DMS53 treated with DMSO at 0.1 percent for 48 hours (cell line): ENCODE measurements at regions not wholly inside any gene's neighbourhood (a gene's known extent, or its start where the extent isn't known, plus 50 kb on each side); places are given as distances from the start of the nearest gene placed in this dataset.

Experiments
- DNase-seq: peaks from one replicate; lab custom pipeline; 2025; ENCODE audit not compliant: unreplicated experiment; lab: John Stamatoyannopoulos, UW

DNA sequence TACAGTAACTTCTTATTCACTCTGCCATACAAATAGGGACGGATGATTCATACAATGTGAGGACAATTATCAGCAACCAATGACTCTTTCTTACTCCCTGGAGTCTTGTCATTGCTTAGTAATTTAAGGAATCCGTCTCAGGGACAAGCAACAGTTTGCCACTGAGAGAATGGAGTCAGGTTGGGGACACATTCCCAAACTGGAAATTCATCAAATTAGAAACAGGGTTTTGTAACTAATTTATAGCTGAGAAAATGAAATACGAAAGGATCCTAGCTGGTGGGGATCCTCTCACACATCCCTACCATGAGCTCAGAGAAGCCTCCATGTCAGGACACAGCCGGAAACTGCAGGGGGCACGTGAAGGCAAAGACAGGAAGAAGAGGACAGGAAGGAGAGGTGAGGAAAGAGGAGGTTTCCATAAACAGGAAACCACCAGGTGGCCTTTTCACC, 50.4 kb upstream of the KDR start:
- DNase-seq, result no peak

DNA sequence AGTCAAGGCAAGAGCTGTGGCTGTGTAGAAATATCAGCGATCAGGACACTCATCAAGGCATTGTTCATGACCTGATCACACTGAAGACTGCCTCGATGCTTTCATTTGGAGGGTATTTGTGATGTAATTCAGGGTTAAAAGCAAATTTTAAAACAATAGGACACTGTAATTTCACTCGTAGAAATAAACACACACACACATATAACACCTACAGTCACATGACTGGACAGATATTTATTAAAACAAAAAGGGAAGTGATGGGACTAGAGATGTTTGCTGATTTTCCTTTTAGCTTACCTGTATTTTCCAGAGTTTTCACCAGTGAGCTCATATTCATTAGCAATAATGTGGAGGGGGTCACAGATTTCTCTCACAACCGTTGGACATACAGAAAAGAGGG, 51.1 kb upstream of the KDR start:
- DNase-seq, result no peak

DNA sequence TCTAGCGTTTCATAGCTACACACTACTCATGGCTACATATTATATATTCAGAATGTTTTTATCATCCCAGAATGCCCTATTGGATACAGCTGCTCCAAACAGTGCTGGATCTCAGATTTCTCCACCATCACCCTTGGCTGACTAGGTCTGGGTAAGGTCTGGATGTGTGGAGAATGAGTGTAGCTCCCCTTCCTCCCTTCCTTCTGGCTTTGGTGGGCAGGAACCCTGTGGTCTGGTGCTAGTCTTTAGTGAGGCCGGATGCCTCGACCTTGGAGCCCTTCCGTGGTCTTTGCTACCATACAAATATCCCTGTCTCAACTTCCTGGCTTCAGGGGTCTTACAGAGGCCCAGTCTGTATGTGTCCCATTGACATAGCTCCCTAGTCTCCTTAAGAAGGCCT, 52.1 kb upstream of the KDR start:
- DNase-seq, result no peak

DNA sequence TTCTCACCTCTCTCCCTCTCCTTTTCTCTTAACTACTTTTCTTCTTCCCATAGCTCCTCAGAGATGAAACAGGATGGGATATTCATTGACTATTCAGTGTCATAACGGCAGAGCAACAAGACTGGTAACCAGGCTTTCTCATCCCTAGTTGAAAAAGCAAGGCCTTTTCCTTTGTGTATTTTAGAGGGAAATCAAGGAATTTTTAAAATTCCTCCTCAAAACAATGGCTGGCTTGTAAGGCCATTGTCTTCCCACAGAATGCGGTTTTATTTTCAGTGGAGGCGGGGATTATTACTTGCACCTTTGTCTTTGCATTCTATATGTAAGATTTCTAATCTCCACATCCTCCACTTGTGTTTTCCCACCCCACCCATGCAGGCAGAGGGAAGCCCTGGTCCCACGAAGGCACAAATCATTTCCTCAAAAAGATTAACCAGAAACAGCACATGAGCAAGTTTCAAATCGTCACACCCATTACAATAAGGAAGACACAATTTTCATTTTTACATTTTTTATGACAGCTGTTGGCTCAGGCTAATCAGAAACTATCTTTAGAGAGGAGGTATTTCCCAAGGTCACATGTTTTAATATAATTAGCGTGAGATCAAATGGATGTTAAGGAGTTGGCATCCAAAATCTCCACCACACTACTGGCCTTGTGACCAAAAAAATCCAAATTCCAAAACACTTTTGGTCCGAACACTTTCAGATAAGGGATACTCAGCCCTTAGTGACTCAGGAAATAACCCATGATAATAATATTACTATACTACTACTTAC, 53.0 kb upstream of the KDR start:
- no peak for DNase-seq

DNA sequence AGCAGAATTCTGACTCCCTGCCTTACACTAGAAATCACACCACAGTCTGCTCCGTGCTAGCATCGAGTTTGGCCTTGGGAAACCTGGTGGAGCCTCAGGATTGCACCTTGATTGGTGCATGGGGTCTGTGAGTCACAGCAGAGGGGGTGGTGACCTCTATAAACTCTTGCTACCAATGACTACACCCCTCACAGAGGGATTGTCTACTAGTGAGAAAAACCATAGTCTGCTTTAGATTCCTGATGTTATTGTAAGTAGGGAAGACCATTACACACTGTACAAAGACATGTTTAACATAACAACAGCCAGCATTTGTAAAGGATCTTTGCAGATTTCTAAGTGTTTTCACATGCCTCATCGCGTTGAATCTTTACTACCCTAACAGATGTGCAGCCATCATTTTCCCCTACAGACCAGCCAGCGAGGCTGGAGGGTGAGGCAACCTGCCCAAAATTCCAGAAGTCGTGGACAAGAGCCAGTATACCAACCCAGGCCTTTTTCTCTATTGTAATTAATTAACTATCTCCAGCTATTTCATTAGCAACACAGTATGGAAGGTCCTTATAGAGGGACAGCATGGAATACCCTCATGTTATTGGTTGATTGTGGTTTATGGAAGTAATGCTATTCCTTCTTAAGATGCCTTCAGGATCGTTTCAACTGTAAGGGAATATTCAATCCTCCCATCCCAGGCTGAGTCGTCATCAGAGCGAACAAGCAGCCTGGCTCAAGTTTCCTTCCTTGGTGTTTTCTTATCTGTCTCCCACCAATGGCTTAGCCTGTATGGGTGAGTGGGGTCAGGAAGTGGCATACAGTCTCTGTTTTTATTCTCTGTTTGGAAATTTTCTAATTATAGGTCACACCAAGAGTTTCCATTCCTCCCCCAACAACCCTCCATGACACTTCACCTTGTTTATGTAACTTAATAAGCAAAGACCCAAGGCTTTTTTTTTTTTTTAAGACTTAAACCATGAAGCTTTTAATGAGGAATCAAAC, 55.9 kb upstream of the KDR start:
- DNase-seq, result no peak

DNA sequence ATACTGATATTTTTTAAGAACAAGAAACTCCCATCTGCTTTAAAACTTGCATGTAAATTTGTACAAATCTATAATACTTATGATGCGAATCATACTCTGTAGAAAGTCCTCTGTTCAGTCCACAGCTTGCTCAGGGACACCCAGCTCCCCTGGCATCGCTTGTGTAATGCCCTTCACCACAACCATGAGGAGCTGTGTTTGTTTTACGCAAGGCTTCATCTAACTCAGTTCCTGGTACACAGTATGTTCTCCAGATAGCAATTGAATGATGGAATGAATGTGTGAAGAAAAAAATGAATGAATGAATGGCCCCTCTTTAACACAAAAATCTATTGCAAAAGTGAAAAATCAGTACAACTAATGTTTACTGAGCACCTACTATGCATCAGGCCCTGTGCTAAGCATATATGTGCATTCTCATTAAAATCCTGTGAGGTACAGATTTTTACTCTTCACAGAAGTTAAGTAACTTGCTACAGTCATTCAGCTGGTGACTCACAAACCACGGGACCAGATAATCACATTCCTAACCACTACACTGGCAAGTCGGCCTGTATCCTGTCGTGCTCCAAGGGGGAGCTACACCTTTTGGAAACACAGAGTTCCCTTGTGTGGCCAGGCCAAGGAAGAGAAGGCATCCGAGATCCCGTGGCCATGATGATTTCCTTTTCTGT, 58.7 kb upstream of the KDR start:
- DNase-seq, result no peak

DNA sequence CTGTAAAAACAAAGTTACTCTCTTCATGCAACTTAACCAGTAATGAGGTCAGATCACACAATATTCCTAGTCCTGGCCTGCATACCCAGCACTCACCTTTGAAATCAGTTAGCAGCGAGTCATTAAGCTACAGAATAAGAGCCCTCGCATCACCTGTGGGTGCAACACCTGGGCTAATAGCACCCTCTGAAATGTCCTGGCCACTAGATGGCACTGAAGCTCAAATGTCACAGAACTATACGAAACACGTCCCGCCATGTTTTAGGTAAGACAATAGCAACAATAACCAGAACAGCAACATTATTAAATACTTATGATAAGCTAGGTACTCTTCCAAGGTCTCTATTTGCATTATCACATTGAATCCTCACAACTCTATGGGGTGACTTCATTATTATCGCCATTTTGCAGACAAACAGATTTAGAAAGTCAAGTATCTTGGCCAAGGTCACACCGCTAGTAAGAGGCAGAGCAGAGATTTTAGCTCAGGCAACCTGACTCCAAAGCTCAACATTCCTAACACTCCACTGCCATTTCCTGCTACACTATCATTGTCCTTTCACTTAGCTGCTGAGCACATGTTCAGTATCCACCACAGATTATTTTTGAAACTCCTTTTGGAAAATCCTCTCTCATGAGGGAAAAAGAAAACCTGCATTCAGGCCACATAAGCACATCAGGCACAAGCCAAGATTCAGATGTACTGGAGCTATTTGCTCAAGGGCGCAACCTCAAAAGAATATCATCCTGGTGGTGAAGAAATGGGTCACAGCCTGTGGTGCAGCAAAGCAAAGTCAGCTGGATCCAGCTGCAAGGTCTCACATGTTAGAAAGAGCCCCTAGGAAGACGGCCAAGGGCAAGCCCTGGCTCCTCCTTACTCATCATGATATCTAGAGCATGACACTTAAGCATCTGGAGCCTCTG, 59.5 kb upstream of the KDR start:
- peak; percentile 71 for DNase-seq

DNA sequence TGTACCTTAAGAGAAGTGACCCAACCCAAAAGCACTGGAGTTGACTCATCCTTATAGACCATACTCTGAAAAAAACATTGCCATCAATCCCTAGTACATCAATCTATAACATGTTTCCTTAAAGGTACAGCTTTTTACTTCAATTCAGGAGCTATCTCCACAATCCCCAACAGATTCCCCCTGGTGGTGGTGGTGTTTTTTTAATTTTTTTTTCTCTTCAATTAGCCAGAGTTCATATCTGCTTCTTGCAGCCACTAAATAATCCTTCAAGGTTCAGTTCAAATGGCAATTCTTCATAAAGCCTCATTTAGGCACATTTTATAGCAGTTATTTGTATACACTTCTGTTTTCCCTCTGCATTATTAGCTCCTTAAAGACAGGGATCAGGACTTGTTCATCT, 60.7 kb upstream of the KDR start:
- no peak for DNase-seq

DNA sequence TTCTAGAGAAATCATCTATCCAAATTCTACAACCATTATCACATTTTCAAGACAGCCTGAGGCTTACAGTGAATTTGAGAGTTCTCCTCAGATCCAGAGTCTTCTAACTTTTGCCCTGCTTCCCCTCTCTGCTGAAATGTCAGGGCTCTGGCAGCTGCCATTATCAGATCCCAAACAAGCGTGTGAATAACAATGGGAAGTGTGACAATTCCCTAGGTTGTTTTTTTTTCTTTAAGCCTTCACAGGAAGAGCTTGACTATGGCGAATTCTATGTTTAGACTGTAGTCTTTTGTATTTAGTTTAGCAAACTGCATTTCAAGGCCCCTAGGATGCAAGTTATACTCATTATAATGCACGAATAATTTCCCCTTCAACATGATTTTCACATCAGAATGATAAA, 61.3 kb upstream of the KDR start:
- DNase-seq, result no peak

DNA sequence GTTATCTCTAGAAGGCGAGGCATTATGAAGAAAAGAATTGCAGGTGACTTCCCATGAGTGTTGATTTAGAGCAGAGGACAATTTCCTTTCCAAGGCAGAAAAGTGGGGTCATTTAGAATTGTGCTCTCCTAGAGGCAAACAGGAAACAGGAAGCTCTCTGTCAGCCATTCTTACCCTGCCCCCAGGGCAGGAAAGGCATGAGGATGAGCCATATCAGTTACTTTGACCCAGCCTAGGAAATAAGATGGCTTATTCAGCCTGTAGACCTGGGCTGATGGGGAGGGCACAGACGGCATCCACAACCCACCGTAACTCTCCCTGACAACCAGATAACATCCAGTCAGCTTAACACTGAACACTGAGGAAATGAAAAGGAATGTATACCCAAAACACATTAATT, 88.8 kb upstream of the KDR start:
- DNase-seq, result peak; percentile 36

DNA sequence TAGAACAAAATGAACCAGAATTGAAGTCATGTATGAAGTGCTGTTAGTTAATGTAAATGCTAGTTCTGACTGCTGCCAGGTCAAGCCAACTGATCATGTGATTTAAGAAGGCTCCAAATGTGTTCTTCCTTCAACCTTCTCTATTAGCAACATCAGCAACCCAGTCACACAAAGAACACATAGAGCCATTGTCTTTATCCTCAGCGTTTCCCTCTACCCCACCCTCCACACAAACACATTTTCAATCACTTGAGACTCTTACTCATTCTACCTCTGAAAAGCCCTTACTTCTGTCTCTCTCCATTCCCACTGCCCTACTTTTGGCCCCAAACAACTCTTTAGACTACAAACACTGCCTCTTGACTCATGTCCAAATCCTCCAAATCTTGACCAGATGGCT, 89.7 kb upstream of the KDR start:
- peak; percentile 5 for DNase-seq

DNA sequence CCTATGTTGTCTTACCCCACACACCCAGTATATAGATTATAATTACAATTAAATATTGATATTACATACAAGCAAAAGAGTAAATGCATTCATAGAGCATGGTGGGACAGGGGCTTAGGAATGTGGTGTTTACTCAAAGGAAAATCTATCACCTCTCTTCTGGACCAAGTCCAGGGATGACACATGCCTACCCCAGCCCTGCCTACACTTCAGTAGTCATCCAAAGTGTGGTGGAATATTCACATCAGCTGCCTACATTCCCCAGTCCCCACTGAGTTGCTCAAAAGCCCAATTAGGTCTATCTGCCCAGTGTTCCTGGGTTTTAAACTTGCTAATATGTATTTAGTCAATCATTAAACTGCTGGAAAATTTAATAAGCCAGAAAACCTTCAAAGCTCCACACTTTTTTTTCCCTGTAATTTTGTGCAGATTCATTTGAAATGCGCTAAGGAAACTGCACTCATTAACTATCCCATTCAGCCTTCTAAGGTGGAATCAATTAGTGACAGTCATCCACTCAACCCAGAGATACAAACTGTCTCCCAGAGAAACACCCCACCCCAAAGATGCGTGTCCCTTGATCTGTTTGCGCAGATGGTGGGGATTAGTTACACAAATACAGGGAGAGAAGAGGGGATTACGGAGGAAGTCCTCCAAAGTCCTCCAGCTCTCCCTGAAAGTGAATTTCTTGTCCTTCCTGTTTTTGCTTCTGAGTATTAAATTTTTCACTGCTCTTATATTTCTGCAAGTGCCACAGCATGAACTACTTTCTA, 91.7 kb upstream of the KDR start:
- peak; percentile 89 for DNase-seq

DNA sequence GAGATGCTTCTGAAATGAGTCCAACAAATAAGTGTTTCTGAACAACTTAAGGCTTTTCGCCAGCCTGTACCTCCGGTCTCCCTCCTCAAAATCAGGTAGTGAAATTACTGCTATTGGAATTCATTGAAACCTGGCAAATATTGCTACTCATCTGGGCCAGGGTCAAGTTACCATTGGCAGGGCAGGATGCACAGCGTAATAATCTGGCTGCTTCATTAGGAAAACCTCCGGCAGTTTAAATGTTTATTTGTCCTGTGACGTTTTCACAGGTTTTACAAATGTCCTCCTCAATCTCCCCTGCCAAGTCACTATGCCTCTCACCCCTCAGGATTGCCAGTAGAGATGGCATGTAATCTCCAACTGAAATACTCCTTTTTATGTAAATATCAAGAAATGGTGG, 92.6 kb upstream of the KDR start:
- DNase-seq, result peak; percentile 38

DNA sequence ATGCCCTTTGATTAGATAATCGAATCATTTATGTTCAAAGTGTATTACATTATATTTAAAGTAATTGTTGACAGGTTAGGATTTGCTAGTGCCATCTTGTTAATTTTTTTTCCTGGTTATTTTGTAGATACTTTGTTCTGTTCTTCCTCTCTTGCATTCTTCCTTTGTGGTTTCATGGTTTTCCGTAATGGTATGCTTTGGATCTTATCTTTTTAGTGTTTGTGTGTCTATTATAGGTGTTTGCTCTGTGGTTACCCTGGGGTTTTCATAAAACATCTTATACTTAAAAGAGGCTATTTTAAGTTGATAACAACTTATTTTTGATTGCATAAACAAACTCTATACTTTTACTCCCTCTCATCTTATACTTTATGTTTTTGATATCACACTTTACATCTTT, 108.2 kb upstream of the SRD5A3 start:
- no peak for DNase-seq

DNA sequence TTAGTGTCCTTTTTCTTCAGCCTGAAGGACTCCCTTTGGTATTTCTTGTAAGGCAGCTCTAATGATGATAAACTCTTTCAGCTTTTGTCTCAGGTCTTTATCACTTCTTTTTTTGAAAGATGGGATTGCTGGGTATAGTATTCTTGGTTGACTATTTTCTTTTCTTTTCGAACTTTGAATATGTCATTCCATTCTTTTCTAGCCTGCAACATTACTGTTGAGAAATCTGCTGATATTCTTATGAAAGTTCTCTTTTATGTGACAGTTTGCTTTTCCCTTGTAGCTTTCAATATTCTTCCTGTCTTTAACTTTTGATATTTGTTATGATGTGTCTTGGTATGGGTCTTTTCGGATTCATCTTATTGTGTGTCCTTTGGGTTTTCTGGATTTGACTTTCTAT, 107.6 kb upstream of the SRD5A3 start:
- no peak for DNase-seq

DNA sequence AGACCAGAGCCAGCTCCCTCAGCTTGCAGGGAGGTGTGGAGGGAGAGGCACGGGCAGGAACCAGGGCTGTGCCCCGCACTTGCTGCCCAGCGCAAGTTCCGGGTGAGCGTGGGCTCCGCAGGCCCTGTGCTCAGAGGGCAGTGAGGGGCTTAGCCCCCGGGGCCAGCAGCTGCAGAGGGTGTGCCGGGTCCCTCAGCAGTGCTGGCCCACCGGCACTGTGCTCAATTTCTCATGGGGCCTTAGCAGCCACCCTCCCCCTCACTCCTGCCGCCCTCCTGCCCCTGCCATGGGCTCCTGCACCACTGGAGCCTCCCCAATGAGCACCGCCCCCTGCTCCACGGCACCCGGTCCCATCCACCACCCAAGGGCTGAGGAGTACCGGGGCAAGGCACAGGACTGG, 104.6 kb upstream of the SRD5A3 start:
- no peak for DNase-seq

DNA sequence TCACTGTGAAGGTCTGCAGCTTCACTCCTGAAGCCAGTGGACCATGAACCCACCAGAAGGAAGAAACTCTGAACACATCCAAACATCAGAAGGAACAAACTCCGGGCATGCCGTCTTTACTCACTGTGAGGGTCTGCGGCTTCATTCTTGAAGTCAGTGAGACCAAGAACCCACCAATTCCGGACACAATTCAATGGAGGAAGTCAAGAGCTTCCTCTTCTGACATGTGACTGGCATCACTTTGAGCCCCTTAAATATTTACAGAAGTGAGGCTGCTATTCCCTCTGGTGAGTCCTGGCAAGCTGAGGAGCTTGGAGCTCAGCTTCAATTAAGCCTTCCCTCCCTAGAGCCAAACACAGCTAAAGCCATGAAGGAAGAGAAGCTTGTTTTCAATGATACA, 103.5 kb upstream of the SRD5A3 start:
- no peak for DNase-seq

DNA sequence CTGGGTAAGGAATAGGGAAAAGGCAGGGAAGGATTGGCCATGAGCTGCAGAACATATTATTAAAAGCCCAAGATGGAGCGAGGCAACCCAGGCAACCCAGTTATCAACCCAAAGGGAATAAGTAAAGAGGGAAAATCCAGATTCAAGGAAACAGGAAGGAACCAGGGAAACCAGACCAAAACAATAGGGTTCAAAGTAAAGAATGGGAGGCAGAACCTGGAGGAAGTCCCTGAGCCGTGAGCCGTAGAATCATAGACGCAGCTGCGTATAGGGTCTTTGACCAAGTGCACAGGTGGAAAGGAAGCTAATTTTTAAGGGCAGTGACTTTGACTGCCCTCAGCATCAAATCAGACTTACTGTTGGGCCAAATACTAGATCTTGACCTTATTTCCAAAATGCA, 98.5 kb upstream of the SRD5A3 start:
- DNase-seq, result no peak

DNA sequence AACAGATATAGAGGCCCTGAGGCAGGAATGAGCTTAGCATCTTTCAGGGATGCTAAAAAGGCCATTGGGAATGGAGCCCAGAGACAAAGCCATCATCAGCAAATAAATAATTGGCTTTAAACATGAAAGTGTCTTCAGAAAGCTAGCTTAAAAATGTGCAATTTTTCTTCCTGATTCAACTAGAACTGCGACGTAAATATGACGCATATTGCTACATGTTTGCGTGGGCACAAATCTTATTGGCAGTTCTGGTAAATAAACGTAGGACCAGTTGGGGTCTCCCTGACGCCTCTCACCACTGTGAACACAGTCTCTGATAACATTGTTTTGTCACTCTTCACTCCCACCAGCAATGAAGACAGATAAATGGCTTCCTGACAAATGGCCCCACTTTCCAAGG, 97.3 kb upstream of the SRD5A3 start:
- DNase-seq, result no peak

DNA sequence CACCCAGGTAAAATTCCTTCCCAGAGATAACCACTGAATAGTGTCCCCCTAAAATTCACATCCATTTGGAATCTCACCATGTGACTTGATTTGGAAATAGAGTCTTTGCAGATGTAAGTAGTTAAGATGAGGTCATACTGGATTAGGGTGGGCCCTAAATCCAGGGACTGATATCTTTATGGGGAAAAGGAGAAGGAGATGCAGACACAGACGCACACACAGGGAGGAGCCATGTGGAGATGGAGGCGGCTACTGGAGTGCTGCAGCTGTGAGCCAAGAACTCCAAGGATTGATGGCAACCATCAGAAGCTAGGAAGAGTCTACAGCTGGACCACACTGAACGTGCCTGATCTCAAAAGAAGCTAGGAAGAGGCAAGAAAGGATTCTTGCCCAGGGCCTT, 96.6 kb upstream of the SRD5A3 start:
- no peak for DNase-seq
